Activated CD4-positive, alpha-beta T cell treated with anti-CD3 and anti-CD28 coated beads for 36 hours (primary cell): ENCODE measurements at regions not wholly inside any gene's neighbourhood (a gene's known extent, or its start where the extent isn't known, plus 50 kb on each side); places are given as distances from the start of the nearest gene placed in this dataset.

ENCODE experiments used
- ATAC-seq: fragments of 200-7000 bp; cut with Tn5 transposase; one replicate; pipeline ENCODE4 v1.10.0; 2021; ENCODE audit warnings: mild to moderate bottlenecking, moderate library complexity
- CTCF ChIA-PET: fragments of 350-600 bp; sonication (Branson Sonifier 250); formaldehyde crosslinking; loops from one replicate; lab custom pipeline; 2021; ENCODE audit warnings: antibody characterized with exemption; lab: Charles Lee
- POLR2A ChIA-PET: fragments of 350-600 bp; sonication (Branson Sonifier 250); formaldehyde crosslinking; loops from one replicate; lab custom pipeline; 2021; ENCODE audit warnings: antibody characterized with exemption, inconsistent platforms; lab: Charles Lee
- DNase-seq: peaks from one replicate; pipeline ENCODE4 v3.0.0-alpha.2; 2020
- H3K27ac Mint-ChIP-seq: one replicate; pipeline ENCODE4 v1.8.0; 2021; ENCODE audit warnings: mixed read lengths
- H3K27me3 Mint-ChIP-seq: one replicate; pipeline ENCODE4 v1.8.0; 2021; ENCODE audit warnings: mixed read lengths
- H3K36me3 Mint-ChIP-seq: one replicate; pipeline ENCODE4 v1.8.0; 2021; ENCODE audit warnings: low read depth, mixed read lengths
- H3K4me1 Mint-ChIP-seq: one replicate; pipeline ENCODE4 v1.8.0; 2021; ENCODE audit warnings: mixed read lengths
- H3K4me3 Mint-ChIP-seq: one replicate; pipeline ENCODE4 v1.8.0; 2021; ENCODE audit warnings: mild to moderate bottlenecking, moderate library complexity, mixed read lengths
- H3K9me3 Mint-ChIP-seq: one replicate; pipeline ENCODE4 v1.8.0; 2021; ENCODE audit warnings: low read depth, mixed read lengths
- intact Hi-C, 2 experiments: fragments of 100-400 bp; cut with DNase I in 1 of 2; cut with micrococcal nuclease in 1 of 2; formaldehyde crosslinking; loops; one replicate each; pipeline versions ENCODE4 v1.14.2 to v1.15.1; 2022 to 2024; cut with DNase I, micrococcal nuclease

GRCh38 chr1:83641796-83642443 is 357.0 kb downstream of the TTLL7 start:
- Mint-ChIP-seq H3K4me3 (no peak overlapping the region), H3K4me1 (peaks cover 4% of the 10 kb centered on the region), H3K27ac (no peak overlapping the region), H3K27me3 (no peaks in the 10 kb centered on the region), H3K9me3 (no peaks in the 10 kb centered on the region), H3K36me3 (no peaks in the 10 kb centered on the region)
- ChIA-PET POLR2A (no interaction called here), CTCF (no interaction called here)
- no peak for DNase-seq
- intact Hi-C loops, result no loop called here
- ATAC-seq, result no peak

GRCh38 chr1:83641206-83641658 is 357.7 kb downstream of the TTLL7 start:
- CTCF ChIA-PET, result no interaction called here
- H3K27me3 Mint-ChIP-seq, result no peaks in the 10 kb centered on the region
- intact Hi-C loops, result no loop called here
- H3K4me3 Mint-ChIP-seq, result no peak overlapping the region
- peaks cover 4% of the 10 kb centered on the region for H3K4me1 Mint-ChIP-seq
- DNase-seq (no peak), ATAC-seq (no peak)
- H3K36me3 Mint-ChIP-seq, result no peaks in the 10 kb centered on the region
- no peaks in the 10 kb centered on the region for H3K9me3 Mint-ChIP-seq
- H3K27ac Mint-ChIP-seq, result no peak overlapping the region
- POLR2A ChIA-PET, result no interaction called here

GRCh38 chr1:83639785-83640184 is 359.1 kb downstream of the TTLL7 start:
- ATAC-seq, result no peak
- H3K9me3 Mint-ChIP-seq, result no peaks in the 10 kb centered on the region

GRCh38 chr1:83637586-83637985 is 361.3 kb downstream of the TTLL7 start:
- Mint-ChIP-seq H3K27me3 (no peaks in the 10 kb centered on the region), H3K36me3 (no peaks in the 10 kb centered on the region), H3K4me3 (no peak overlapping the region), H3K27ac (no peak overlapping the region), H3K9me3 (peaks cover 1% of the 10 kb centered on the region), H3K4me1 (peaks cover 12% of the 10 kb centered on the region)
- ChIA-PET POLR2A (no interaction called here), CTCF (interaction anchor here (0.6 kb wide), 1 partner anchor 200 kb away, joined by 3 read pairs; no protein-coding TSS in a partner anchor)
- no peak for ATAC-seq
- intact Hi-C loops, result no loop called here
- no peak for DNase-seq

More at GRCh38 chr1:83639785-83640184, 359.1 kb downstream of the TTLL7 start:
- POLR2A ChIA-PET, result no interaction called here
- CTCF ChIA-PET, result no interaction called here
- peaks cover 4% of the 10 kb centered on the region for H3K4me1 Mint-ChIP-seq
- DNase-seq, result no peak
- no peak overlapping the region for H3K4me3 Mint-ChIP-seq
- H3K27me3 Mint-ChIP-seq, result no peaks in the 10 kb centered on the region
- no peaks in the 10 kb centered on the region for H3K36me3 Mint-ChIP-seq
- no peak overlapping the region for H3K27ac Mint-ChIP-seq
- intact Hi-C loops, result no loop called here

- POLR2A ChIA-PET, result no interaction called here
- intact Hi-C loops, result no loop called here
- Mint-ChIP-seq H3K9me3 (peaks cover 1% of the 10 kb centered on the region), H3K4me1 (peaks cover 14% of the 10 kb centered on the region), H3K27ac (no peak overlapping the region), H3K27me3 (no peaks in the 10 kb centered on the region), H3K4me3 (no peak overlapping the region), H3K36me3 (no peaks in the 10 kb centered on the region)
- DNase-seq (no peak), ATAC-seq (no peak)
- CTCF ChIA-PET, result no interaction called here
Measured at GRCh38 chr1:83637009-83637408, 361.9 kb downstream of the TTLL7 start.

- intact Hi-C loops, result loop anchor here in 1 of 2 experiments (5.0 kb wide), 1 partner anchor 74 kb away; no protein-coding TSS in a partner anchor
- CTCF ChIA-PET, result no interaction called here
- POLR2A ChIA-PET, result no interaction called here
- Mint-ChIP-seq H3K27me3 (no peaks in the 10 kb centered on the region), H3K9me3 (peaks cover 6% of the 10 kb centered on the region), H3K4me1 (peaks cover 10% of the 10 kb centered on the region), H3K27ac (peak overlapping the region; percentile 63), H3K4me3 (no peak overlapping the region), H3K36me3 (no peaks in the 10 kb centered on the region)
- ATAC-seq, result peak; percentile 97
- DNase-seq, result peak; percentile 48
Measured at GRCh38 chr1:83632906-83633305, 366.0 kb downstream of the TTLL7 start.

- CTCF ChIA-PET, result no interaction called here
- intact Hi-C loops, result loop anchor here in 1 of 2 experiments (5.0 kb wide), 1 partner anchor 75 kb away; no protein-coding TSS in a partner anchor
Measured at GRCh38 chr1:83631851-83632250, 367.1 kb downstream of the TTLL7 start.

GRCh38 chr1:83627045-83627444 is 371.9 kb downstream of the TTLL7 start:
- H3K27me3 Mint-ChIP-seq, result no peaks in the 10 kb centered on the region
- ATAC-seq (no peak), DNase-seq (no peak)
- intact Hi-C loops, result no loop called here
- POLR2A ChIA-PET, result no interaction called here
- H3K4me3 Mint-ChIP-seq, result no peak overlapping the region
- CTCF ChIA-PET, result interaction anchor here (0.6 to 1.0 kb wide), 3 partner anchors 8 to 1078 kb away, joined by 3 to 4 read pairs (median 3); no protein-coding TSS in a partner anchor
- no peak overlapping the region for H3K27ac Mint-ChIP-seq
- peaks cover 4% of the 10 kb centered on the region for H3K9me3 Mint-ChIP-seq
- H3K4me1 Mint-ChIP-seq, result no peaks in the 10 kb centered on the region
- H3K36me3 Mint-ChIP-seq, result no peaks in the 10 kb centered on the region

More at GRCh38 chr1:83631851-83632250, 367.1 kb downstream of the TTLL7 start:
- Mint-ChIP-seq H3K27me3 (no peaks in the 10 kb centered on the region), H3K4me3 (no peak overlapping the region), H3K9me3 (peaks cover 6% of the 10 kb centered on the region), H3K36me3 (no peaks in the 10 kb centered on the region), H3K4me1 (peaks cover 10% of the 10 kb centered on the region), H3K27ac (no peak overlapping the region)
- no peak for DNase-seq
- POLR2A ChIA-PET, result no interaction called here
- no peak for ATAC-seq

GRCh38 chr1:83626603-83627002 is 372.3 kb downstream of the TTLL7 start:
- no peaks in the 10 kb centered on the region for H3K36me3 Mint-ChIP-seq
- ATAC-seq, result no peak
- H3K27me3 Mint-ChIP-seq, result no peaks in the 10 kb centered on the region
- no peak for DNase-seq
- peaks cover 4% of the 10 kb centered on the region for H3K9me3 Mint-ChIP-seq
- intact Hi-C loops, result no loop called here
- H3K4me1 Mint-ChIP-seq, result no peaks in the 10 kb centered on the region
- H3K4me3 Mint-ChIP-seq, result no peak overlapping the region
- POLR2A ChIA-PET, result no interaction called here
- H3K27ac Mint-ChIP-seq, result no peak overlapping the region
- CTCF ChIA-PET, result interaction anchor here (0.6 to 1.0 kb wide), 2 partner anchors 8 to 1078 kb away, joined by 3 to 4 read pairs; no protein-coding TSS in a partner anchor

- POLR2A ChIA-PET, result no interaction called here
- intact Hi-C loops, result no loop called here
- no peaks in the 10 kb centered on the region for H3K36me3 Mint-ChIP-seq
- no peak overlapping the region for H3K27ac Mint-ChIP-seq
- no peak for DNase-seq
- no peak overlapping the region for H3K4me3 Mint-ChIP-seq
- H3K27me3 Mint-ChIP-seq, result no peaks in the 10 kb centered on the region
- ATAC-seq, result no peak
- no peaks in the 10 kb centered on the region for H3K4me1 Mint-ChIP-seq
- H3K9me3 Mint-ChIP-seq, result peaks cover 4% of the 10 kb centered on the region
- CTCF ChIA-PET, result interaction anchor here (0.7 kb wide), 1 partner anchor 413 kb away, joined by 3 read pairs; no protein-coding TSS in a partner anchor
Measured at GRCh38 chr1:83625646-83626045, 373.3 kb downstream of the TTLL7 start.

- no peaks in the 10 kb centered on the region for H3K9me3 Mint-ChIP-seq
- no peak for DNase-seq
- H3K27ac Mint-ChIP-seq, result no peak overlapping the region
- H3K27me3 Mint-ChIP-seq, result no peaks in the 10 kb centered on the region
- H3K4me1 Mint-ChIP-seq, result peaks cover 4% of the 10 kb centered on the region
- H3K36me3 Mint-ChIP-seq, result no peaks in the 10 kb centered on the region
- no peak overlapping the region for H3K4me3 Mint-ChIP-seq
- intact Hi-C loops, result no loop called here
- ATAC-seq, result no peak
- ChIA-PET POLR2A (no interaction called here), CTCF (no interaction called here)
Measured at GRCh38 chr1:83620016-83620415, 378.9 kb downstream of the TTLL7 start.
